SK-N-SH treated with all-trans-retinoic acid at 6 μM for 48 hours (cell line): ENCODE measurements at regions not wholly inside any gene's neighbourhood (a gene's known extent, or its start where the extent isn't known, plus 50 kb on each side); places are given as distances from the start of the nearest gene placed in this dataset.

ENCODE experiments used
- ARNTL ChIP-seq: fragments of 450-650 bp; formaldehyde crosslinking; IDR thresholded peaks from 2 replicates; pipeline ENCODE4 v1.5.0; 2020; ENCODE audit warnings: low read depth, mild to moderate bottlenecking, moderate library complexity, borderline replicate concordance
- BACH2 ChIP-seq: fragments of 250-450 bp; sonication (Bioruptor Pico); IDR thresholded peaks from 2 replicates; pipeline ENCODE4 v1.9.0; 2021; ENCODE audit warnings: mild to moderate bottlenecking, borderline replicate concordance
- CREB5 ChIP-seq: fragments of 250-450 bp; sonication (Bioruptor Pico); IDR thresholded peaks from 2 replicates; pipeline ENCODE4 v1.5.1; 2020; ENCODE audit warnings: low read depth, mild to moderate bottlenecking, moderate library complexity
- GLIS3 ChIP-seq: fragments of 250-450 bp; sonication (Bioruptor Pico); IDR thresholded peaks from 2 replicates; pipeline ENCODE4 v1.5.0; 2020; ENCODE audit warnings: mild to moderate bottlenecking, moderate library complexity
- ISL1 ChIP-seq: fragments of 250-450 bp; sonication (Bioruptor Pico); IDR thresholded peaks from 2 replicates; pipeline ENCODE4 v2.1.2; 2022; ENCODE audit warnings: mild to moderate bottlenecking, moderate library complexity
- OSR1 ChIP-seq: fragments of 250-450 bp; sonication (Bioruptor Pico); IDR thresholded peaks from 2 replicates; pipeline ENCODE4 v1.8.0; 2022; ENCODE audit warnings: moderate library complexity, mild to moderate bottlenecking, inconsistent platforms
- PATZ1 ChIP-seq: fragments of 250-450 bp; sonication (Bioruptor Pico); IDR thresholded peaks from 2 replicates; pipeline ENCODE4 v1.8.0; 2020; ENCODE audit warnings: mild to moderate bottlenecking, moderate library complexity, borderline replicate concordance
- RARB ChIP-seq: fragments of 250-450 bp; sonication (Bioruptor Pico); IDR thresholded peaks from 2 replicates; pipeline ENCODE4 v1.8.0; 2021; ENCODE audit warnings: mild to moderate bottlenecking, moderate library complexity
- SNAI2 ChIP-seq: fragments of 250-450 bp; sonication (Bioruptor Pico); IDR thresholded peaks from 2 replicates; pipeline ENCODE4 v1.5.0; 2020; ENCODE audit warnings: mild to moderate bottlenecking, moderate library complexity
- TCF4 ChIP-seq: fragments of 250-450 bp; sonication (Bioruptor Pico); IDR thresholded peaks from 2 replicates; pipeline ENCODE4 v1.8.0; 2021; ENCODE audit warnings: mild to moderate bottlenecking, moderate library complexity, borderline replicate concordance
- ZC3H10 ChIP-seq: fragments of 250-450 bp; sonication (Bioruptor Pico); IDR thresholded peaks from 2 replicates; pipeline ENCODE4 v1.5.1; 2021; ENCODE audit warnings: mild to moderate bottlenecking, moderate library complexity
- ZFP3 ChIP-seq: fragments of 250-450 bp; sonication (Bioruptor Pico); IDR thresholded peaks from 2 replicates; pipeline ENCODE4 v1.5.0; 2020; ENCODE audit warnings: mild to moderate bottlenecking, moderate library complexity
- ZFP30 ChIP-seq: fragments of 450-650 bp; formaldehyde crosslinking; IDR thresholded peaks from 2 replicates; pipeline ENCODE4 v1.5.0; 2022; ENCODE audit warnings: mild to moderate bottlenecking, moderate library complexity
- ZNF565 ChIP-seq: fragments of 450-650 bp; formaldehyde crosslinking; conservative IDR thresholded peaks from 2 replicates; pipeline ENCODE4 v1.5.0; 2020; ENCODE audit warnings: low read depth, mild to moderate bottlenecking, moderate library complexity

- no peak for TF ChIP-seq GLIS3 (CRISPR knock-in tag)
- TF ChIP-seq OSR1 (CRISPR knock-in tag), result no peak
- no peak for TF ChIP-seq ISL1 (CRISPR knock-in tag)
- TF ChIP-seq BACH2, result no peak
- TF ChIP-seq ARNTL (CRISPR knock-in tag), result no peak
- TF ChIP-seq ZNF565 (CRISPR knock-in tag), result no peak
- TF ChIP-seq ZFP3 (CRISPR knock-in tag), result no peak
- TF ChIP-seq PATZ1 (CRISPR knock-in tag), result no peak
- TF ChIP-seq RARB (CRISPR knock-in tag), result no peak
- TF ChIP-seq ZFP30, result no peak
- no peak for TF ChIP-seq SNAI2 (CRISPR knock-in tag)
- no peak for TF ChIP-seq ZC3H10 (CRISPR knock-in tag)
- TF ChIP-seq TCF4, result no peak
- TF ChIP-seq CREB5 (CRISPR knock-in tag), result no peak
These were observed 220.5 kb downstream of the FOXD4L6 start for GRCh38 chr9:40907657-40908624.
